ENCODE measurements at regions not wholly inside any gene's neighbourhood (a gene's known extent, or its start where the extent isn't known, plus 50 kb on each side); places are given as distances from the start of the nearest gene placed in this dataset.

DNA sequence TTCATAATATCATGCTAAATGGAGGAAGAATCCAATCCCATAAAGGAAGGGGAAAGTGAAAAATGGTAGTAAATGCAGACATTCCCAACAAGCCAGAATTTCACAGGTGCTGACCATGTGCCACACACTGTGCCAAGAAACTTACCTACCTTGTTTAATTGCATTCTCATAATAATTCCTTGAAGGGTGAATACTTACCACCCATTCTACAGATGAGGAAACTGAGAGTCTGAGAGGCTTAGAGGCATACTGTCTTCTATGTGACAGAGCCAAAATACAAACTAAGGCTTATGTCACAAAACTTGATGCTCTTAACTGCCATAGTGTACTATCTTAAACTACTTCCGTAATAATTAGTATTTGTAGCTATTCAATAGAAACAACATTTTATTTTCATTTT, 454.7 kb downstream of the UTRN start:
- Histone ChIP-seq H3K27ac (ENCODE audit: low read depth, low read length) (no peak overlapping the region), H3K9ac (replicated peaks in 1 of 4; ENCODE audit: extremely low read depth in 1 of 4, low read depth in 3 of 4, low read length in 3 of 4) (no peak overlapping the region), H3K14ac (ENCODE audit: insufficient read length) (no peak overlapping the region), H2BK20ac (ENCODE audit: low read length) (no peak overlapping the region), H4K20me1 (replicated peaks in 1 of 2; ENCODE audit: control insufficient read depth in 1 of 2, insufficient read depth in 2 of 2, low read length in 2 of 2) (no peaks in the 10 kb centered on the region), H3K23me2 (ENCODE audit: low read depth, low read length) (no peaks in the 10 kb centered on the region), H3K23ac (ENCODE audit: insufficient read length) (no peak overlapping the region), H3K56ac (replicated peaks; ENCODE audit: insufficient read length, low read depth, low read length) (no peak overlapping the region), H3K4me1 (replicated peaks in 1 of 4; ENCODE audit: control insufficient read depth in 3 of 4, insufficient read depth in 4 of 4, low read length in 3 of 4) (peaks cover 1 to 7% (median 5%) of the 10 kb centered on the region in 4 experiments; a peak in 4 of 7 replicates), H4K8ac (ENCODE audit: extremely low read depth, insufficient read depth, low read length) (no peak overlapping the region), H3K18ac (ENCODE audit: extremely low read depth, low read length) (no peak overlapping the region), H2AFZ (ENCODE audit: low read length) (no peak overlapping the region), H2BK120ac (replicated peaks; ENCODE audit: low read depth, low read length) (no peak overlapping the region), H3K79me2 (ENCODE audit: control insufficient read depth in 1 of 2, insufficient read depth in 2 of 2, low read length in 2 of 2) (no peaks in the 10 kb centered on the region), H2BK12ac (ENCODE audit: low read depth, low read length) (no peak overlapping the region), H4K91ac (replicated peaks; ENCODE audit: insufficient read length, low read length) (no peak overlapping the region), H2BK5ac (ENCODE audit: low read depth, low read length) (no peak overlapping the region), H3K9me3 (ENCODE audit: insufficient read depth in 2 of 2, low read depth in 1 of 2, low read length in 1 of 2) (no peaks in the 10 kb centered on the region), H3K4me3 (ENCODE audit: extremely low read depth in 1 of 4, insufficient read depth in 2 of 4, low read depth in 3 of 4, low read length in 4 of 4) (no peak overlapping the region), H3K4ac (replicated peaks; ENCODE audit: insufficient read length, low read depth, low read length) (no peak overlapping the region), H3K27me3 (replicated peaks in 1 of 4; ENCODE audit: control insufficient read depth in 3 of 4, extremely low read depth in 1 of 4, insufficient read depth in 3 of 4, low read length in 3 of 4) (no peaks in the 10 kb centered on the region), H2BK15ac (ENCODE audit: low read length) (no peak overlapping the region), H3K4me2 (ENCODE audit: insufficient read depth in 1 of 2, low read depth in 2 of 2, low read length in 2 of 2) (no peak overlapping the region), H2AK5ac (ENCODE audit: low read depth, low read length) (no peak overlapping the region), H4K5ac (ENCODE audit: insufficient read length, low read depth, low read length) (no peak overlapping the region), H3K36me3 (ENCODE audit: control insufficient read depth in 2 of 4, insufficient read depth in 4 of 4, low read length in 3 of 4) (0 out of 8 replicates have a peak, but pooled peaks cover 0 to 2% (median 0%) of the 10 kb centered on the region in 4 experiments), H3K79me1 (ENCODE audit: low read depth, low read length) (no peaks in the 10 kb centered on the region)
- CTCF ChIA-PET (ENCODE audit: partially characterized antibody): interaction anchor here (0.8 kb wide), 1 partner anchor 39 kb away, joined by 3 read pairs; no protein-coding TSS in a partner anchor
- DNase-seq (ENCODE audit: low read depth in 1 of 2, low spot score in 2 of 2) (no peak), FAIRE-seq (no peak)
- 100% methylated on average over 1 of the region's 1 CpG; no CpG with 5 or more reads in 1 of the 2 experiments for WGBS, 2 experiments (ENCODE audit: extremely low coverage in 1 of 2, insufficient coverage in 1 of 2, insufficient read length in 1 of 2, insufficient replicate concordance in 2 of 2, low coverage in 1 of 2, low lambda C conversion rate in 2 of 2, missing lambda C conversion rate in 1 of 2)
- TF ChIP-seq KDM1A (IDR thresholded peaks at IDR 0.05; ENCODE audit: borderline replicate concordance, low read length): 0 out of 2 replicates have a peak, but pooled peaks have one; percentile 24
- TF ChIP-seq RXRA (IDR thresholded peaks at IDR 0.05; ENCODE audit: insufficient read depth, low read depth, low read length): no peak
- POLR2A ChIA-PET (ENCODE audit: partially characterized antibody): no interaction called here

All from H1 (cell line).